ENCODE measurements at regions not wholly inside any gene's neighbourhood (a gene's known extent, or its start where the extent isn't known, plus 50 kb on each side); places are given as distances from the start of the nearest gene placed in this dataset.

DNA sequence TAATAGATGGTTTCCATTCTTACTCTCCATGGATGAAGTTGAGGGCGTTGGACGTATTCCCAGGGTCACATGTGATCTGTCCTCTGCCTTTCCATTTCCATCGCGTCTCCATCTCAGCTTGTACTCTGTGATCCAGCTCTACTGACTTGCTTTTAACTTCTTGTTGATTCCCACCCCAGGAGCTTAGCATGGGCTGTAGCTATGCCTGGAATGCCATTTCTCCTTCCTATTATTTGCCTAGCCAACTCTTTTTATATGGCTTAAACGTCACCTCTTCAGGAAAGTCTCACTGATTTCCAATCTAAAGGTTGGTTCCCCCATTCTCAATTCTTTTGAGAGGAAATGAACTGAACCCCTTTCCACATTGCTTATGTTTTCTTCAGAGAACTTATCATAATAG lies 475.9 kb downstream of the XYLT1 start:
- TF ChIP-seq, protein P1, sequence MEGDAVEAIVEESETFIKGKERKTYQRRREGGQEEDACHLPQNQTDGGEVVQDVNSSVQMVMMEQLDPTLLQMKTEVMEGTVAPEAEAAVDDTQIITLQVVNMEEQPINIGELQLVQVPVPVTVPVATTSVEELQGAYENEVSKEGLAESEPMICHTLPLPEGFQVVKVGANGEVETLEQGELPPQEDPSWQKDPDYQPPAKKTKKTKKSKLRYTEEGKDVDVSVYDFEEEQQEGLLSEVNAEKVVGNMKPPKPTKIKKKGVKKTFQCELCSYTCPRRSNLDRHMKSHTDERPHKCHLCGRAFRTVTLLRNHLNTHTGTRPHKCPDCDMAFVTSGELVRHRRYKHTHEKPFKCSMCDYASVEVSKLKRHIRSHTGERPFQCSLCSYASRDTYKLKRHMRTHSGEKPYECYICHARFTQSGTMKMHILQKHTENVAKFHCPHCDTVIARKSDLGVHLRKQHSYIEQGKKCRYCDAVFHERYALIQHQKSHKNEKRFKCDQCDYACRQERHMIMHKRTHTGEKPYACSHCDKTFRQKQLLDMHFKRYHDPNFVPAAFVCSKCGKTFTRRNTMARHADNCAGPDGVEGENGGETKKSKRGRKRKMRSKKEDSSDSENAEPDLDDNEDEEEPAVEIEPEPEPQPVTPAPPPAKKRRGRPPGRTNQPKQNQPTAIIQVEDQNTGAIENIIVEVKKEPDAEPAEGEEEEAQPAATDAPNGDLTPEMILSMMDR (IDR thresholded peaks at IDR 0.05; ENCODE audit: low read depth, low read length, missing input control), result no peak
- TF ChIP-seq, protein P2, sequence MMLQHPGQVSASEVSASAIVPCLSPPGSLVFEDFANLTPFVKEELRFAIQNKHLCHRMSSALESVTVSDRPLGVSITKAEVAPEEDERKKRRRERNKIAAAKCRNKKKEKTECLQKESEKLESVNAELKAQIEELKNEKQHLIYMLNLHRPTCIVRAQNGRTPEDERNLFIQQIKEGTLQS (IDR thresholded peaks at IDR 0.05), result no peak
- TF ChIP-seq YY1 (IDR thresholded peaks at IDR 0.05) (no peak), EGR1 (IDR thresholded peaks at IDR 0.05; ENCODE audit: low read depth in 2 of 2) (no peak), SP1 (IDR thresholded peaks at IDR 0.05) (no peak), RXRA (IDR thresholded peaks at IDR 0.05) (no peak), FOXA1 (IDR thresholded peaks at IDR 0.05) (no peak), TAF1 (conservative IDR thresholded peaks at IDR 0.05) (no peak)
- TF ChIP-seq, protein P3, sequence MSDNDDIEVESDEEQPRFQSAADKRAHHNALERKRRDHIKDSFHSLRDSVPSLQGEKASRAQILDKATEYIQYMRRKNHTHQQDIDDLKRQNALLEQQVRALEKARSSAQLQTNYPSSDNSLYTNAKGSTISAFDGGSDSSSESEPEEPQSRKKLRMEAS (IDR thresholded peaks at IDR 0.05), result no peak

Measured in liver (tissue), 3 donors.